CD4-positive, CD25-positive, alpha-beta regulatory T cell (primary cell): ENCODE measurements at regions not wholly inside any gene's neighbourhood (a gene's known extent, or its start where the extent isn't known, plus 50 kb on each side); places are given as distances from the start of the nearest gene placed in this dataset.

Experiments used
- ATAC-seq, 2 donors: fragments of 150-1000 bp; cut with Tn5 transposase; one replicate each; pipeline ENCODE4 v1.10.0; 2021; ENCODE audit warnings: low read depth in 2 of 2, moderate number of reproducible peaks in 2 of 2, moderate library complexity in 1 of 2
- DNase-seq, 3 donors: peaks; one replicate each; pipeline versions ENCODE4 v3.0.0 to v3.0.0-alpha.2; 2012 to 2022; ENCODE audit warnings: mixed read lengths in 1 of 3
- H3K27ac ChIP-seq: one replicate; pipeline ENCODE4 v1.7.0; 2013; ENCODE audit warnings: mild to moderate bottlenecking, low read length; ENCODE audit not compliant: insufficient read depth, poor library complexity, severe bottlenecking
- H3K27me3 ChIP-seq: one replicate; pipeline ENCODE4 v1.7.0; 2013; ENCODE audit warnings: low read length; ENCODE audit not compliant: control insufficient read depth, insufficient read depth
- H3K36me3 ChIP-seq: one replicate; pipeline ENCODE4 v1.7.0; 2013; ENCODE audit warnings: mild to moderate bottlenecking, low read length, moderate library complexity; ENCODE audit not compliant: control insufficient read depth, insufficient read depth
- H3K4me1 ChIP-seq: 2 replicates; pipeline ENCODE4 v1.7.0; 2013; ENCODE audit warnings: mild to moderate bottlenecking, low read length; ENCODE audit not compliant: insufficient read depth, control insufficient read depth, poor library complexity, severe bottlenecking
- H3K4me3 ChIP-seq: one replicate; pipeline ENCODE4 v1.7.0; 2013; ENCODE audit warnings: low read depth, mild to moderate bottlenecking, low read length, moderate library complexity
- H3K9me3 ChIP-seq, 2 experiments: 1 replicate in 1 of 2; 2 replicates in 1 of 2; pipeline ENCODE4 v1.7.0; 2013; ENCODE audit warnings: low read length in 2 of 2, mild to moderate bottlenecking in 1 of 2, moderate library complexity in 1 of 2; ENCODE audit not compliant: control insufficient read depth in 2 of 2
- H3K27ac Mint-ChIP-seq, 3 donors: one replicate each; pipeline ENCODE4 v1.8.0; 2020 to 2022; ENCODE audit warnings: mild to moderate bottlenecking in 3 of 3, mixed read lengths in 3 of 3, moderate library complexity in 2 of 3
- H3K27me3 Mint-ChIP-seq: one replicate; pipeline ENCODE4 v1.8.0; 2022; ENCODE audit warnings: mild to moderate bottlenecking, mixed read lengths
- H3K36me3 Mint-ChIP-seq: one replicate; pipeline ENCODE4 v1.8.0; 2020; ENCODE audit warnings: mixed read lengths
- H3K4me1 Mint-ChIP-seq, 4 donors: one replicate each; pipeline ENCODE4 v1.8.0; 2020 to 2022; ENCODE audit warnings: mixed read lengths in 4 of 4, mild to moderate bottlenecking in 1 of 4
- H3K4me3 Mint-ChIP-seq, 4 donors: one replicate each; pipeline ENCODE4 v1.8.0; 2020 to 2022; ENCODE audit warnings: mild to moderate bottlenecking in 4 of 4, mixed read lengths in 4 of 4, moderate library complexity in 3 of 4
- H3K9me3 Mint-ChIP-seq, 7 donors: one replicate each; pipeline ENCODE4 v1.8.0; 2020 to 2022; ENCODE audit warnings: mixed read lengths in 7 of 7, mild to moderate bottlenecking in 3 of 7, moderate library complexity in 2 of 7

GRCh38 chr6:153816366-153816765, 222.7 kb upstream of the OPRM1 start:
- no peaks in the 10 kb centered on the region for H3K4me1 Mint-ChIP-seq
- H3K27me3 Mint-ChIP-seq: no peaks in the 10 kb centered on the region
- Histone ChIP-seq H3K9me3 (peaks cover 0 to 3% of the 10 kb centered on the region in 2 experiments), H3K27ac (no peak overlapping the region), H3K4me3 (no peak overlapping the region), H3K36me3 (no peaks in the 10 kb centered on the region), H3K4me1 (no peaks in the 10 kb centered on the region), H3K27me3 (no peaks in the 10 kb centered on the region)
- H3K4me3 Mint-ChIP-seq: no peak overlapping the region
- H3K36me3 Mint-ChIP-seq: no peaks in the 10 kb centered on the region
- ATAC-seq: no peak
- DNase-seq: no peak
- H3K9me3 Mint-ChIP-seq: peaks cover 3 to 24% (median 7%) of the 10 kb centered on the region in 7 donors
- H3K27ac Mint-ChIP-seq: no peak overlapping the region

GRCh38 chr6:153814136-153814535, 224.9 kb upstream of the OPRM1 start:
- H3K4me1 Mint-ChIP-seq: no peaks in the 10 kb centered on the region
- ATAC-seq (no peak), DNase-seq (no peak)
- Histone ChIP-seq H3K4me1 (no peaks in the 10 kb centered on the region), H3K36me3 (no peaks in the 10 kb centered on the region), H3K27ac (no peak overlapping the region), H3K9me3 (peaks cover 0 to 3% of the 10 kb centered on the region in 2 experiments), H3K4me3 (no peak overlapping the region), H3K27me3 (no peaks in the 10 kb centered on the region)
- H3K4me3 Mint-ChIP-seq: no peak overlapping the region
- no peak overlapping the region for H3K27ac Mint-ChIP-seq
- peaks cover 3 to 29% (median 7%) of the 10 kb centered on the region in 7 donors for H3K9me3 Mint-ChIP-seq
- no peaks in the 10 kb centered on the region for H3K36me3 Mint-ChIP-seq
- no peaks in the 10 kb centered on the region for H3K27me3 Mint-ChIP-seq

- no peak for ATAC-seq
- Mint-ChIP-seq H3K27me3 (no peaks in the 10 kb centered on the region), H3K4me1 (no peaks in the 10 kb centered on the region)
These were observed 234.2 kb upstream of the OPRM1 start for GRCh38 chr6:153804755-153805330.

GRCh38 chr6:153801917-153802316, 237.1 kb upstream of the OPRM1 start:
- Mint-ChIP-seq H3K36me3 (no peaks in the 10 kb centered on the region), H3K27ac (no peak overlapping the region), H3K4me3 (no peak overlapping the region), H3K4me1 (no peaks in the 10 kb centered on the region), H3K9me3 (peaks cover 0 to 3% (median 0%) of the 10 kb centered on the region in 7 donors), H3K27me3 (no peaks in the 10 kb centered on the region)
- no peaks in the 10 kb centered on the region for H3K9me3 ChIP-seq
- no peaks in the 10 kb centered on the region for H3K27me3 ChIP-seq
- H3K27ac ChIP-seq: no peak overlapping the region
- H3K36me3 ChIP-seq: no peaks in the 10 kb centered on the region
- H3K4me1 ChIP-seq: no peaks in the 10 kb centered on the region
- ATAC-seq (no peak), DNase-seq (no peak)
- no peak overlapping the region for H3K4me3 ChIP-seq

More at GRCh38 chr6:153804755-153805330, 234.2 kb upstream of the OPRM1 start:
- no peak for DNase-seq
- no peaks in the 10 kb centered on the region for H3K9me3 ChIP-seq
- no peak overlapping the region for H3K27ac Mint-ChIP-seq
- H3K4me3 ChIP-seq: no peak overlapping the region
- H3K36me3 ChIP-seq: no peaks in the 10 kb centered on the region
- no peaks in the 10 kb centered on the region for H3K36me3 Mint-ChIP-seq
- peaks cover 0 to 3% (median 0%) of the 10 kb centered on the region in 7 donors for H3K9me3 Mint-ChIP-seq
- H3K27ac ChIP-seq: no peak overlapping the region
- H3K27me3 ChIP-seq: no peaks in the 10 kb centered on the region
- H3K4me1 ChIP-seq: no peaks in the 10 kb centered on the region
- no peak overlapping the region for H3K4me3 Mint-ChIP-seq

GRCh38 chr6:153800580-153801188, 238.4 kb upstream of the OPRM1 start:
- Mint-ChIP-seq H3K4me3 (no peak overlapping the region), H3K9me3 (peaks cover 0 to 3% (median 0%) of the 10 kb centered on the region in 7 donors), H3K27me3 (no peaks in the 10 kb centered on the region), H3K36me3 (no peaks in the 10 kb centered on the region), H3K27ac (no peak overlapping the region), H3K4me1 (no peaks in the 10 kb centered on the region)
- no peaks in the 10 kb centered on the region for H3K27me3 ChIP-seq
- H3K9me3 ChIP-seq: no peaks in the 10 kb centered on the region
- DNase-seq: no peak
- no peaks in the 10 kb centered on the region for H3K4me1 ChIP-seq
- ATAC-seq: no peak
- no peak overlapping the region for H3K4me3 ChIP-seq
- no peak overlapping the region for H3K27ac ChIP-seq
- H3K36me3 ChIP-seq: no peaks in the 10 kb centered on the region

GRCh38 chr6:153790876-153791473, 248.1 kb upstream of the OPRM1 start:
- H3K4me3 ChIP-seq: no peak overlapping the region
- DNase-seq (no peak), ATAC-seq (no peak)
- H3K4me1 Mint-ChIP-seq: no peaks in the 10 kb centered on the region
- no peaks in the 10 kb centered on the region for H3K4me1 ChIP-seq
- no peak overlapping the region for H3K27ac Mint-ChIP-seq
- no peaks in the 10 kb centered on the region for H3K27me3 ChIP-seq
- peaks cover 0 to 6% (median 3%) of the 10 kb centered on the region in 7 donors for H3K9me3 Mint-ChIP-seq
- H3K9me3 ChIP-seq: no peaks in the 10 kb centered on the region
- no peaks in the 10 kb centered on the region for H3K27me3 Mint-ChIP-seq
- no peak overlapping the region for H3K27ac ChIP-seq
- H3K4me3 Mint-ChIP-seq: no peak overlapping the region
- H3K36me3 Mint-ChIP-seq: no peaks in the 10 kb centered on the region
- no peaks in the 10 kb centered on the region for H3K36me3 ChIP-seq

- no peaks in the 10 kb centered on the region for H3K9me3 ChIP-seq
- Mint-ChIP-seq H3K4me3 (no peak overlapping the region), H3K9me3 (peaks cover 0 to 8% (median 4%) of the 10 kb centered on the region in 7 donors), H3K36me3 (no peaks in the 10 kb centered on the region), H3K27ac (no peak overlapping the region), H3K4me1 (no peaks in the 10 kb centered on the region), H3K27me3 (no peaks in the 10 kb centered on the region)
- no peaks in the 10 kb centered on the region for H3K36me3 ChIP-seq
- H3K4me3 ChIP-seq: no peak overlapping the region
- no peak for ATAC-seq
- H3K27ac ChIP-seq: no peak overlapping the region
- H3K4me1 ChIP-seq: no peaks in the 10 kb centered on the region
- no peaks in the 10 kb centered on the region for H3K27me3 ChIP-seq
- no peak for DNase-seq
These were observed 249.0 kb upstream of the OPRM1 start for GRCh38 chr6:153790048-153790447.

- Histone ChIP-seq H3K4me1 (no peaks in the 10 kb centered on the region), H3K27me3 (no peaks in the 10 kb centered on the region), H3K27ac (no peak overlapping the region), H3K4me3 (no peak overlapping the region), H3K9me3 (no peaks in the 10 kb centered on the region), H3K36me3 (no peaks in the 10 kb centered on the region)
- H3K27me3 Mint-ChIP-seq: no peaks in the 10 kb centered on the region
- H3K9me3 Mint-ChIP-seq: peaks cover 0 to 11% (median 3%) of the 10 kb centered on the region in 7 donors
- H3K27ac Mint-ChIP-seq: no peak overlapping the region
- H3K4me1 Mint-ChIP-seq: no peaks in the 10 kb centered on the region
- H3K36me3 Mint-ChIP-seq: no peaks in the 10 kb centered on the region
- DNase-seq (no peak), ATAC-seq (no peak)
- H3K4me3 Mint-ChIP-seq: no peak overlapping the region
These were observed 251.8 kb upstream of the OPRM1 start for GRCh38 chr6:153787341-153787606.
